ENCODE measurements at regions not wholly inside any gene's neighbourhood (a gene's known extent, or its start where the extent isn't known, plus 50 kb on each side); places are given as distances from the start of the nearest gene placed in this dataset.
A peak's percentile ranks its signal among the peaks of the same experiment; 100 is the strongest.

- no peak for TF ChIP-seq CTCF (IDR thresholded peaks at IDR 0.05; ENCODE audit: unreplicated experiment)
- Mint-ChIP-seq H3K27me3 (ENCODE audit: insufficient read depth, unreplicated experiment) (no peaks in the 10 kb centered on the region), H3K4me1 (ENCODE audit: insufficient read depth, unreplicated experiment) (peaks cover 14% of the 10 kb centered on the region), H3K9me3 (ENCODE audit: unreplicated experiment) (no peaks in the 10 kb centered on the region), H3K36me3 (ENCODE audit: insufficient read depth, unreplicated experiment) (no peaks in the 10 kb centered on the region), H3K4me3 (ENCODE audit: unreplicated experiment) (no peak overlapping the region), H3K27ac (ENCODE audit: low read depth, unreplicated experiment) (no peak overlapping the region)
- no TSS peak for BruUV-seq (replicated peaks)
- no peak for DNase-seq (ENCODE audit: unreplicated experiment)
- CTCF ChIA-PET: no interaction called here
- intact Hi-C loops (cut with micrococcal nuclease): no loop called here
- POLR2A ChIA-PET: no interaction called here
These were observed 138.8 kb upstream of the PEX5L start for GRCh38 chr3:180175572-180175971.

- no peak overlapping the region for H3K27ac Mint-ChIP-seq (ENCODE audit: low read depth, unreplicated experiment)
- no TSS peak for BruUV-seq (replicated peaks)
- no peak for TF ChIP-seq CTCF (IDR thresholded peaks at IDR 0.05; ENCODE audit: unreplicated experiment)
- CTCF ChIA-PET: no interaction called here
- intact Hi-C loops (cut with micrococcal nuclease): no loop called here
- no peaks in the 10 kb centered on the region for H3K36me3 Mint-ChIP-seq (ENCODE audit: insufficient read depth, unreplicated experiment)
- no peak for DNase-seq (ENCODE audit: unreplicated experiment)
- no peak overlapping the region for H3K4me3 Mint-ChIP-seq (ENCODE audit: unreplicated experiment)
- no peaks in the 10 kb centered on the region for H3K9me3 Mint-ChIP-seq (ENCODE audit: unreplicated experiment)
- H3K4me1 Mint-ChIP-seq (ENCODE audit: insufficient read depth, unreplicated experiment): peaks cover 19% of the 10 kb centered on the region
- H3K27me3 Mint-ChIP-seq (ENCODE audit: insufficient read depth, unreplicated experiment): no peaks in the 10 kb centered on the region
- POLR2A ChIA-PET: no interaction called here
These were observed 139.3 kb upstream of the PEX5L start for GRCh38 chr3:180176059-180176458.

- no peak for TF ChIP-seq CTCF (IDR thresholded peaks at IDR 0.05; ENCODE audit: unreplicated experiment)
- Mint-ChIP-seq H3K27ac (ENCODE audit: low read depth, unreplicated experiment) (no peak overlapping the region), H3K4me1 (ENCODE audit: insufficient read depth, unreplicated experiment) (peaks cover 19% of the 10 kb centered on the region), H3K4me3 (ENCODE audit: unreplicated experiment) (no peak overlapping the region), H3K36me3 (ENCODE audit: insufficient read depth, unreplicated experiment) (no peaks in the 10 kb centered on the region), H3K9me3 (ENCODE audit: unreplicated experiment) (no peaks in the 10 kb centered on the region), H3K27me3 (ENCODE audit: insufficient read depth, unreplicated experiment) (no peaks in the 10 kb centered on the region)
- BruUV-seq (replicated peaks): no TSS peak
- POLR2A ChIA-PET: no interaction called here
- DNase-seq (ENCODE audit: unreplicated experiment): no peak
- intact Hi-C loops (cut with micrococcal nuclease): no loop called here
- CTCF ChIA-PET: no interaction called here
These were observed 140.5 kb upstream of the PEX5L start for GRCh38 chr3:180177255-180177654.

- Mint-ChIP-seq H3K27ac (ENCODE audit: low read depth, unreplicated experiment) (peak overlapping the region; percentile 95), H3K27me3 (ENCODE audit: insufficient read depth, unreplicated experiment) (no peaks in the 10 kb centered on the region), H3K36me3 (ENCODE audit: insufficient read depth, unreplicated experiment) (no peaks in the 10 kb centered on the region), H3K4me3 (ENCODE audit: unreplicated experiment) (no peak overlapping the region), H3K4me1 (ENCODE audit: insufficient read depth, unreplicated experiment) (peaks cover 19% of the 10 kb centered on the region), H3K9me3 (ENCODE audit: unreplicated experiment) (no peaks in the 10 kb centered on the region)
- ChIA-PET CTCF (interaction anchor here (1.0 kb wide), 1 partner anchor 416 kb away, joined by 3 read pairs; no protein-coding TSS in a partner anchor), POLR2A (no interaction called here)
- DNase-seq (ENCODE audit: unreplicated experiment): no peak
- intact Hi-C loops (cut with micrococcal nuclease): no loop called here
- no TSS peak for BruUV-seq (replicated peaks)
- TF ChIP-seq CTCF (IDR thresholded peaks at IDR 0.05; ENCODE audit: unreplicated experiment): no peak
These were observed 142.8 kb upstream of the PEX5L start for GRCh38 chr3:180179562-180179961.

Measured in MCF 10A (cell line).